ENCODE measurements at regions not wholly inside any gene's neighbourhood (a gene's known extent, or its start where the extent isn't known, plus 50 kb on each side); places are given as distances from the start of the nearest gene placed in this dataset.

GRCh38 chr1:68725001-68725752, 228.3 kb upstream of the DEPDC1 start:
- TF ChIP-seq, protein P1, sequence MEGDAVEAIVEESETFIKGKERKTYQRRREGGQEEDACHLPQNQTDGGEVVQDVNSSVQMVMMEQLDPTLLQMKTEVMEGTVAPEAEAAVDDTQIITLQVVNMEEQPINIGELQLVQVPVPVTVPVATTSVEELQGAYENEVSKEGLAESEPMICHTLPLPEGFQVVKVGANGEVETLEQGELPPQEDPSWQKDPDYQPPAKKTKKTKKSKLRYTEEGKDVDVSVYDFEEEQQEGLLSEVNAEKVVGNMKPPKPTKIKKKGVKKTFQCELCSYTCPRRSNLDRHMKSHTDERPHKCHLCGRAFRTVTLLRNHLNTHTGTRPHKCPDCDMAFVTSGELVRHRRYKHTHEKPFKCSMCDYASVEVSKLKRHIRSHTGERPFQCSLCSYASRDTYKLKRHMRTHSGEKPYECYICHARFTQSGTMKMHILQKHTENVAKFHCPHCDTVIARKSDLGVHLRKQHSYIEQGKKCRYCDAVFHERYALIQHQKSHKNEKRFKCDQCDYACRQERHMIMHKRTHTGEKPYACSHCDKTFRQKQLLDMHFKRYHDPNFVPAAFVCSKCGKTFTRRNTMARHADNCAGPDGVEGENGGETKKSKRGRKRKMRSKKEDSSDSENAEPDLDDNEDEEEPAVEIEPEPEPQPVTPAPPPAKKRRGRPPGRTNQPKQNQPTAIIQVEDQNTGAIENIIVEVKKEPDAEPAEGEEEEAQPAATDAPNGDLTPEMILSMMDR (IDR thresholded peaks at IDR 0.05) = no peak
- TF ChIP-seq POLR2AphosphoS5 (IDR thresholded peaks at IDR 0.05) (peak in 2 of 4 donors; percentile 22 to 44), POLR2A (IDR thresholded peaks at IDR 0.05) (no peak), EP300 (IDR thresholded peaks at IDR 0.05) (no peak)

All from sigmoid colon (tissue), 4 donors.